ENCODE measurements at regions not wholly inside any gene's neighbourhood (a gene's known extent, or its start where the extent isn't known, plus 50 kb on each side); places are given as distances from the start of the nearest gene placed in this dataset.

DNA sequence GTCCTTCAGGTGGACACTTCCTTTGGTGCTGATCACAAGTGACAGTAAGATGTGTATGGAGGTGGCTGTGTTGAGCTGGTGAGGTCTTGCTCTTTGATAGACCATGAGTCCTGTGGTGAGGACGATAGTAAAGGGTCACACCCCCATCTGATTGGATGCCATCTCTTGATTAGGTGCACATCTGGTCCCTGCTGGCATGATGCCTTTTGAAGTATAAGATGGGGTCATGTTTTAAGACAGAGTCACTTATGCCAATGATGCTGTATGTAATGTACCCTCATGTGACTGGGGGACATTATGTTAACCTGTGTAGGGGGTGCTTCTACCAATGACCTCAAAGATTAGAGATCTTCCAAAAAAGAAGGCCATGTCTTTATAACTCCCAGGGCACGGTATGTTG lies 644.6 kb downstream of the ACTR3B start:
- TF ChIP-seq YY1 (IDR thresholded peaks at IDR 0.05; ENCODE audit: low read depth) = no peak
- no peak for TF ChIP-seq RAD21 (IDR thresholded peaks at IDR 0.05; ENCODE audit: low read depth)
- no peak for TF ChIP-seq EGR1 (IDR thresholded peaks at IDR 0.05)
- TF ChIP-seq, protein P1, sequence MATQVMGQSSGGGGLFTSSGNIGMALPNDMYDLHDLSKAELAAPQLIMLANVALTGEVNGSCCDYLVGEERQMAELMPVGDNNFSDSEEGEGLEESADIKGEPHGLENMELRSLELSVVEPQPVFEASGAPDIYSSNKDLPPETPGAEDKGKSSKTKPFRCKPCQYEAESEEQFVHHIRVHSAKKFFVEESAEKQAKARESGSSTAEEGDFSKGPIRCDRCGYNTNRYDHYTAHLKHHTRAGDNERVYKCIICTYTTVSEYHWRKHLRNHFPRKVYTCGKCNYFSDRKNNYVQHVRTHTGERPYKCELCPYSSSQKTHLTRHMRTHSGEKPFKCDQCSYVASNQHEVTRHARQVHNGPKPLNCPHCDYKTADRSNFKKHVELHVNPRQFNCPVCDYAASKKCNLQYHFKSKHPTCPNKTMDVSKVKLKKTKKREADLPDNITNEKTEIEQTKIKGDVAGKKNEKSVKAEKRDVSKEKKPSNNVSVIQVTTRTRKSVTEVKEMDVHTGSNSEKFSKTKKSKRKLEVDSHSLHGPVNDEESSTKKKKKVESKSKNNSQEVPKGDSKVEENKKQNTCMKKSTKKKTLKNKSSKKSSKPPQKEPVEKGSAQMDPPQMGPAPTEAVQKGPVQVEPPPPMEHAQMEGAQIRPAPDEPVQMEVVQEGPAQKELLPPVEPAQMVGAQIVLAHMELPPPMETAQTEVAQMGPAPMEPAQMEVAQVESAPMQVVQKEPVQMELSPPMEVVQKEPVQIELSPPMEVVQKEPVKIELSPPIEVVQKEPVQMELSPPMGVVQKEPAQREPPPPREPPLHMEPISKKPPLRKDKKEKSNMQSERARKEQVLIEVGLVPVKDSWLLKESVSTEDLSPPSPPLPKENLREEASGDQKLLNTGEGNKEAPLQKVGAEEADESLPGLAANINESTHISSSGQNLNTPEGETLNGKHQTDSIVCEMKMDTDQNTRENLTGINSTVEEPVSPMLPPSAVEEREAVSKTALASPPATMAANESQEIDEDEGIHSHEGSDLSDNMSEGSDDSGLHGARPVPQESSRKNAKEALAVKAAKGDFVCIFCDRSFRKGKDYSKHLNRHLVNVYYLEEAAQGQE (IDR thresholded peaks at IDR 0.05; ENCODE audit: low read depth) = no peak
- no peak for TF ChIP-seq TCF12 (IDR thresholded peaks at IDR 0.05; ENCODE audit: low read depth)
